H1 (cell line): ENCODE measurements at regions not wholly inside any gene's neighbourhood (a gene's known extent, or its start where the extent isn't known, plus 50 kb on each side); places are given as distances from the start of the nearest gene placed in this dataset.

Experiments used
- CTCF ChIA-PET: fragments of 300-600 bp; sonication (Branson Sonifier 250); formaldehyde crosslinking; loops from one replicate; lab custom pipeline; 2021; ENCODE audit not compliant: partially characterized antibody; lab: Charles Lee
- POLR2A ChIA-PET: fragments of 300-600 bp; sonication (Branson Sonifier 250); formaldehyde crosslinking; loops from one replicate; lab custom pipeline; 2021; ENCODE audit warnings: inconsistent platforms; ENCODE audit not compliant: partially characterized antibody; lab: Charles Lee
- DNase-seq, 2 experiments: peaks; one replicate each; pipeline versions ENCODE4 v3.0.0 to v3.0.0-alpha.2; 2010 to 2022; ENCODE audit warnings: low spot score in 2 of 2, low read depth in 1 of 2, mixed read lengths in 1 of 2
- FAIRE-seq: peaks from 2 replicates; lab custom pipeline; 2011; peaks lifted over from hg19 to GRCh38; lab: Jason Lieb, UNC
- H2AFZ ChIP-seq: 2 replicates; pipeline ENCODE4 v1.8.1; 2012; ENCODE audit warnings: low read length, inconsistent platforms
- H2AK5ac ChIP-seq: 2 replicates; pipeline ENCODE4 v1.6.1; 2013; ENCODE audit warnings: low read depth, low read length
- H2BK120ac ChIP-seq: replicated peaks from 2 replicates; pipeline ENCODE3; 2013; ENCODE audit warnings: low read depth, low read length, inconsistent platforms
- H2BK12ac ChIP-seq: 2 replicates; pipeline ENCODE4 v1.6.1; 2013; ENCODE audit warnings: low read depth, low read length
- H2BK15ac ChIP-seq: 2 replicates; pipeline ENCODE4 v1.6.1; 2013; ENCODE audit warnings: low read length
- H2BK20ac ChIP-seq: 2 replicates; pipeline ENCODE4 v1.6.1; 2013; ENCODE audit warnings: low read length
- H2BK5ac ChIP-seq: 2 replicates; pipeline ENCODE4 v1.6.1; 2013; ENCODE audit warnings: low read depth, low read length
- H3K14ac ChIP-seq: 2 replicates; pipeline ENCODE4 v1.6.1; 2013; ENCODE audit warnings: inconsistent platforms; ENCODE audit not compliant: insufficient read length
- H3K18ac ChIP-seq: 2 replicates; pipeline ENCODE4 v1.6.1; 2013; ENCODE audit warnings: low read length; ENCODE audit errors: extremely low read depth
- H3K23ac ChIP-seq: 2 replicates; pipeline ENCODE4 v1.6.1; 2013; ENCODE audit warnings: inconsistent platforms; ENCODE audit not compliant: insufficient read length
- H3K23me2 ChIP-seq: 2 replicates; pipeline ENCODE4 v1.6.1; 2013; ENCODE audit warnings: low read depth, low read length
- H3K27ac ChIP-seq: 2 replicates; pipeline ENCODE4 v1.6.1; 2011; ENCODE audit warnings: low read depth, low read length, inconsistent platforms
- H3K27me3 ChIP-seq, 4 experiments: replicated peaks in 1 of 4; 1 replicate in 1 of 4; 2 replicates in 3 of 4; pipeline versions ENCODE4 v1.6.1 to v1.8.1; 2011 to 2013; ENCODE audit warnings: low read length in 3 of 4, mild to moderate bottlenecking in 3 of 4, inconsistent platforms in 2 of 4, mixed read lengths in 2 of 4, moderate library complexity in 1 of 4; ENCODE audit not compliant: control insufficient read depth in 3 of 4, insufficient read depth in 3 of 4; ENCODE audit errors: extremely low read depth in 1 of 4
- H3K36me3 ChIP-seq, 4 experiments: 2 replicates each; pipeline versions ENCODE4 v1.6.1 to v1.8.1; 2011 to 2013; ENCODE audit warnings: mild to moderate bottlenecking in 4 of 4, low read length in 3 of 4, moderate library complexity in 2 of 4, control low read depth in 1 of 4, inconsistent platforms in 1 of 4; ENCODE audit not compliant: insufficient read depth in 4 of 4, control insufficient read depth in 2 of 4
- H3K4ac ChIP-seq: replicated peaks from 2 replicates; pipeline ENCODE3; 2013; ENCODE audit warnings: low read length, low read depth, mixed read lengths, inconsistent platforms; ENCODE audit not compliant: insufficient read length
- H3K4me1 ChIP-seq, 4 experiments: replicated peaks in 1 of 4; 1 replicate in 1 of 4; 2 replicates in 3 of 4; pipeline versions ENCODE4 v1.6.1 to v1.8.1; 2011 to 2013; ENCODE audit warnings: low read length in 3 of 4, inconsistent platforms in 2 of 4, mixed read lengths in 1 of 4; ENCODE audit not compliant: insufficient read depth in 4 of 4, control insufficient read depth in 3 of 4
- H3K4me2 ChIP-seq, 2 experiments: 2 replicates each; pipeline versions ENCODE4 v1.6.1 to v1.8.1; 2011 to 2013; ENCODE audit warnings: low read depth in 2 of 2, low read length in 2 of 2, control low read depth in 1 of 2, inconsistent platforms in 1 of 2, mild to moderate bottlenecking in 1 of 2; ENCODE audit not compliant: insufficient read depth in 1 of 2
- H3K4me3 ChIP-seq, 4 experiments: fragments of 200-600, 300-600 bp in 1 of 4; sonication (generic), shearing (Covaris generic), sonication (Bioruptor Twin) in 1 of 4; 2 replicates each; pipeline versions ENCODE4 v1.5.1 to v1.8.1; 2011 to 2016; ENCODE audit warnings: low read length in 4 of 4, low read depth in 3 of 4, control low read depth in 2 of 4, inconsistent platforms in 2 of 4, mild to moderate bottlenecking in 2 of 4, mixed read lengths in 1 of 4, moderate library complexity in 1 of 4; ENCODE audit not compliant: insufficient read depth in 2 of 4; ENCODE audit errors: extremely low read depth in 1 of 4
- H3K56ac ChIP-seq: replicated peaks from 2 replicates; pipeline ENCODE3; 2013; ENCODE audit warnings: low read depth, mild to moderate bottlenecking, mixed read lengths, low read length, inconsistent platforms; ENCODE audit not compliant: insufficient read length
- H3K79me1 ChIP-seq: 2 replicates; pipeline ENCODE4 v1.6.1; 2013; ENCODE audit warnings: low read depth, low read length, control low read depth
- H3K79me2 ChIP-seq, 2 experiments: 2 replicates each; pipeline versions ENCODE4 v1.6.1 to v1.8.1; 2012 to 2013; ENCODE audit warnings: low read length in 2 of 2, mild to moderate bottlenecking in 2 of 2, inconsistent platforms in 1 of 2; ENCODE audit not compliant: insufficient read depth in 2 of 2, control insufficient read depth in 1 of 2
- H3K9ac ChIP-seq, 4 experiments: replicated peaks in 1 of 4; 1 replicate in 1 of 4; 2 replicates in 3 of 4; pipeline versions ENCODE4 v1.6.1 to v1.8.1; 2011 to 2013; ENCODE audit warnings: low read depth in 3 of 4, low read length in 3 of 4, control low read depth in 2 of 4, mild to moderate bottlenecking in 2 of 4, moderate library complexity in 2 of 4, inconsistent platforms in 1 of 4; ENCODE audit errors: extremely low read depth in 1 of 4
- H3K9me3 ChIP-seq, 2 experiments: 2 replicates each; pipeline versions ENCODE4 v1.6.1 to v1.8.1; 2012 to 2013; ENCODE audit warnings: mild to moderate bottlenecking in 2 of 2, moderate library complexity in 2 of 2, control low read depth in 1 of 2, inconsistent platforms in 1 of 2, low read depth in 1 of 2, low read length in 1 of 2, mixed read lengths in 1 of 2; ENCODE audit not compliant: insufficient read depth in 2 of 2
- H4K20me1 ChIP-seq, 2 experiments: replicated peaks in 1 of 2; 2 replicates each; pipeline versions ENCODE3 to v1.8.1; 2011 to 2013; ENCODE audit warnings: inconsistent platforms in 2 of 2, low read length in 2 of 2, mild to moderate bottlenecking in 1 of 2; ENCODE audit not compliant: insufficient read depth in 2 of 2, control insufficient read depth in 1 of 2
- H4K5ac ChIP-seq: 2 replicates; pipeline ENCODE4 v1.6.1; 2013; ENCODE audit warnings: low read length, low read depth, mixed read lengths, inconsistent platforms; ENCODE audit not compliant: insufficient read length
- H4K8ac ChIP-seq: 2 replicates; pipeline ENCODE4 v1.8.0; 2013; ENCODE audit warnings: mild to moderate bottlenecking, moderate library complexity, low read length, inconsistent platforms; ENCODE audit not compliant: insufficient read depth; ENCODE audit errors: extremely low read depth
- H4K91ac ChIP-seq: replicated peaks from 2 replicates; pipeline ENCODE3; 2013; ENCODE audit warnings: low read length, mixed read lengths, inconsistent platforms; ENCODE audit not compliant: insufficient read length
- NRF1 ChIP-seq: IDR thresholded peaks from 2 replicates; pipeline ENCODE4 v1.6.1; 2011; ENCODE audit warnings: mild to moderate bottlenecking, low read depth, low read length, improper control_type of control experiment
- TEAD4 ChIP-seq: IDR thresholded peaks from 2 replicates; pipeline ENCODE4 v1.6.1; 2012; ENCODE audit warnings: low read depth, low read length, inconsistent platforms, mixed read lengths
- WGBS, 2 experiments: shearing (Covaris generic) in 1 of 2; methylation state at CpG; one replicate each; pipeline versions ENCODE4 v1.1.6 to v1.1.7; 2013 to 2015; ENCODE audit warnings: low lambda C conversion rate in 2 of 2, mixed read lengths in 2 of 2, inconsistent platforms in 1 of 2, low coverage in 1 of 2, missing lambda C conversion rate in 1 of 2; ENCODE audit not compliant: insufficient replicate concordance in 2 of 2, insufficient coverage in 1 of 2, insufficient read length in 1 of 2; ENCODE audit errors: extremely low coverage in 1 of 2, missing lambda C conversion rate in 1 of 2; 5-methylcytosine and 5-hydroxymethylcytosine counted together
- TF ChIP-seq, protein P1 (sequence below), 3 experiments: IDR thresholded peaks; 1 replicate in 2 of 3; 2 replicates in 1 of 3; pipeline versions ENCODE4 v1.5.1 to v1.6.1; 2011; ENCODE audit warnings: low read length in 3 of 3, mild to moderate bottlenecking in 3 of 3, inconsistent platforms in 2 of 3, low read depth in 1 of 3, moderate library complexity in 1 of 3; ENCODE audit not compliant: insufficient read depth in 1 of 3; ENCODE audit errors: control extremely low read depth in 1 of 3
- TF ChIP-seq, protein P2 (sequence below): IDR thresholded peaks from 2 replicates; pipeline ENCODE4 v1.6.1; 2011; ENCODE audit warnings: low read length, improper control_type of control experiment
- TF ChIP-seq, protein P3 (sequence below): IDR thresholded peaks from 2 replicates; pipeline ENCODE4 v1.6.1; 2012; ENCODE audit warnings: inconsistent platforms

DNA sequence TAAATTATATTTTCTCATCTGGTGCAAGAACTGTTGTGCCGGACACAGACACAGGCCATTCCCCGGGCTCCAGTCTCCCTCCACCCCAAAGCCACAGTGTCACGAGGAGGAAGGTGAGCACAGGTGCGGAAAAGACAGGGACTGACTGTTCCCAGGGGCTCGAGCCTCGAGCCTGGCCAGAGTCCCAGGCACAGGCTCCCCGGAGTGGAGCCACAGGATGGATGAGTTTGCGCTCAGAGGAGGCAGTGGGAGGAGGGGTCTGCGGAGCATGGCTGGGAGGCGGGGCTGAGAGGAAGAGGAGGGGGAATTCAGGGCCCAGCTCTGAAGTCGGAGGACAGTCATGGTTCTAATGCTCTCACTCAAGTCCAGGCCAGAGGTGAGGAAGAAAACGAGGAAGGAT lies 284.8 kb downstream of the SMOC2 start:
- H3K9ac ChIP-seq = no peak overlapping the region
- no peak overlapping the region for H3K4me2 ChIP-seq
- CTCF ChIA-PET = interaction anchor here (1.3 to 4.3 kb wide), 2 partner anchors 14 to 69 kb away, joined by 4 to 43 read pairs; no protein-coding TSS in a partner anchor
- H4K91ac ChIP-seq = no peak overlapping the region
- H3K9me3 ChIP-seq = peaks cover 26 to 35% of the 10 kb centered on the region in 2 experiments
- H2AFZ ChIP-seq = no peak overlapping the region
- POLR2A ChIA-PET = no interaction called here
- 79 to 100% methylated on average over 1 to 7 of the region's 12 CpGs for WGBS, 2 experiments
- no peak overlapping the region for H3K18ac ChIP-seq
- H4K20me1 ChIP-seq = no peaks in the 10 kb centered on the region
- no peak overlapping the region for H2BK120ac ChIP-seq
- DNase-seq = no peak
- H3K14ac ChIP-seq = no peak overlapping the region
- no peak overlapping the region for H2AK5ac ChIP-seq
- no peaks in the 10 kb centered on the region; a peak in 1 of 7 replicates for H3K27me3 ChIP-seq
- no peaks in the 10 kb centered on the region for H3K36me3 ChIP-seq
- H3K79me2 ChIP-seq = no peaks in the 10 kb centered on the region
- no peak overlapping the region for H2BK20ac ChIP-seq
- H4K8ac ChIP-seq = no peak overlapping the region
- no peak for TF ChIP-seq TEAD4
- TF ChIP-seq, protein P1, sequence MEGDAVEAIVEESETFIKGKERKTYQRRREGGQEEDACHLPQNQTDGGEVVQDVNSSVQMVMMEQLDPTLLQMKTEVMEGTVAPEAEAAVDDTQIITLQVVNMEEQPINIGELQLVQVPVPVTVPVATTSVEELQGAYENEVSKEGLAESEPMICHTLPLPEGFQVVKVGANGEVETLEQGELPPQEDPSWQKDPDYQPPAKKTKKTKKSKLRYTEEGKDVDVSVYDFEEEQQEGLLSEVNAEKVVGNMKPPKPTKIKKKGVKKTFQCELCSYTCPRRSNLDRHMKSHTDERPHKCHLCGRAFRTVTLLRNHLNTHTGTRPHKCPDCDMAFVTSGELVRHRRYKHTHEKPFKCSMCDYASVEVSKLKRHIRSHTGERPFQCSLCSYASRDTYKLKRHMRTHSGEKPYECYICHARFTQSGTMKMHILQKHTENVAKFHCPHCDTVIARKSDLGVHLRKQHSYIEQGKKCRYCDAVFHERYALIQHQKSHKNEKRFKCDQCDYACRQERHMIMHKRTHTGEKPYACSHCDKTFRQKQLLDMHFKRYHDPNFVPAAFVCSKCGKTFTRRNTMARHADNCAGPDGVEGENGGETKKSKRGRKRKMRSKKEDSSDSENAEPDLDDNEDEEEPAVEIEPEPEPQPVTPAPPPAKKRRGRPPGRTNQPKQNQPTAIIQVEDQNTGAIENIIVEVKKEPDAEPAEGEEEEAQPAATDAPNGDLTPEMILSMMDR (IDR thresholded peaks at IDR 0.05; ENCODE audit: control extremely low read depth in 1 of 3, insufficient read depth in 1 of 3, low read depth in 1 of 3, low read length in 3 of 3) = no peak
- TF ChIP-seq NRF1 = no peak
- TF ChIP-seq, protein P2, sequence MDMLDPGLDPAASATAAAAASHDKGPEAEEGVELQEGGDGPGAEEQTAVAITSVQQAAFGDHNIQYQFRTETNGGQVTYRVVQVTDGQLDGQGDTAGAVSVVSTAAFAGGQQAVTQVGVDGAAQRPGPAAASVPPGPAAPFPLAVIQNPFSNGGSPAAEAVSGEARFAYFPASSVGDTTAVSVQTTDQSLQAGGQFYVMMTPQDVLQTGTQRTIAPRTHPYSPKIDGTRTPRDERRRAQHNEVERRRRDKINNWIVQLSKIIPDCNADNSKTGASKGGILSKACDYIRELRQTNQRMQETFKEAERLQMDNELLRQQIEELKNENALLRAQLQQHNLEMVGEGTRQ = no peak
- TF ChIP-seq, protein P3, sequence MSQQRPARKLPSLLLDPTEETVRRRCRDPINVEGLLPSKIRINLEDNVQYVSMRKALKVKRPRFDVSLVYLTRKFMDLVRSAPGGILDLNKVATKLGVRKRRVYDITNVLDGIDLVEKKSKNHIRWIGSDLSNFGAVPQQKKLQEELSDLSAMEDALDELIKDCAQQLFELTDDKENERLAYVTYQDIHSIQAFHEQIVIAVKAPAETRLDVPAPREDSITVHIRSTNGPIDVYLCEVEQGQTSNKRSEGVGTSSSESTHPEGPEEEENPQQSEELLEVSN = no peak
- no peak overlapping the region for H3K27ac ChIP-seq
- H3K56ac ChIP-seq = no peak overlapping the region
- no peaks in the 10 kb centered on the region for H3K23me2 ChIP-seq
- H3K23ac ChIP-seq = no peak overlapping the region
- no peak overlapping the region for H2BK12ac ChIP-seq
- no peak overlapping the region for H3K4ac ChIP-seq
- FAIRE-seq = no peak
- no peak overlapping the region for H3K4me3 ChIP-seq
- H4K5ac ChIP-seq = no peak overlapping the region
- H3K4me1 ChIP-seq = no peaks in the 10 kb centered on the region
- no peak overlapping the region for H2BK5ac ChIP-seq
- no peak overlapping the region for H2BK15ac ChIP-seq
- H3K79me1 ChIP-seq = no peaks in the 10 kb centered on the region
